ENCODE measurements at regions not wholly inside any gene's neighbourhood (a gene's known extent, or its start where the extent isn't known, plus 50 kb on each side); places are given as distances from the start of the nearest gene placed in this dataset.
"Not testable (repeated sequence)": the region's sequence is repeated elsewhere in the genome, so short reads cannot be mapped to it uniquely, and the experiment has no call there.

- H3K9me3 ChIP-seq (ENCODE audit: control insufficient read depth, low read length) = no peaks in the 10 kb centered on the region
- no peak overlapping the region for H3K27ac ChIP-seq (ENCODE audit: insufficient read depth, low read depth, low read length, poor library complexity, severe bottlenecking)
- H3K36me3 ChIP-seq (ENCODE audit: control insufficient read depth, insufficient read depth, low read length) = no peaks in the 10 kb centered on the region
- H3K4me3 ChIP-seq (ENCODE audit: insufficient read depth, low read depth, low read length) = no peak overlapping the region
- H3K4me1 ChIP-seq (ENCODE audit: control insufficient read depth, insufficient read depth, low read length) = no peaks in the 10 kb centered on the region
- H3K27me3 ChIP-seq (ENCODE audit: control insufficient read depth, insufficient read depth, low read length, poor library complexity, severe bottlenecking) = no peaks in the 10 kb centered on the region
- 92 to 100% methylated on average over 1 to 2 of the region's 2 CpGs for WGBS, 2 experiments
These were observed 391.0 kb downstream of the PTPRC start for GRCh38 chr1:199029855-199030254.

- H3K36me3 ChIP-seq (ENCODE audit: control insufficient read depth, insufficient read depth, low read length); H3K27ac ChIP-seq (ENCODE audit: insufficient read depth, low read depth, low read length, poor library complexity, severe bottlenecking); H3K9me3 ChIP-seq (ENCODE audit: control insufficient read depth, low read length); H3K4me1 ChIP-seq (ENCODE audit: control insufficient read depth, insufficient read depth, low read length); H3K4me3 ChIP-seq (ENCODE audit: insufficient read depth, low read depth, low read length); H3K27me3 ChIP-seq (ENCODE audit: control insufficient read depth, insufficient read depth, low read length, poor library complexity, severe bottlenecking): not testable (repeated sequence)
- 79 to 99% methylated on average over 2 of the region's 2 CpGs for WGBS, 2 experiments
These were observed 391.7 kb downstream of the PTPRC start for GRCh38 chr1:199030541-199030940.

DNA sequence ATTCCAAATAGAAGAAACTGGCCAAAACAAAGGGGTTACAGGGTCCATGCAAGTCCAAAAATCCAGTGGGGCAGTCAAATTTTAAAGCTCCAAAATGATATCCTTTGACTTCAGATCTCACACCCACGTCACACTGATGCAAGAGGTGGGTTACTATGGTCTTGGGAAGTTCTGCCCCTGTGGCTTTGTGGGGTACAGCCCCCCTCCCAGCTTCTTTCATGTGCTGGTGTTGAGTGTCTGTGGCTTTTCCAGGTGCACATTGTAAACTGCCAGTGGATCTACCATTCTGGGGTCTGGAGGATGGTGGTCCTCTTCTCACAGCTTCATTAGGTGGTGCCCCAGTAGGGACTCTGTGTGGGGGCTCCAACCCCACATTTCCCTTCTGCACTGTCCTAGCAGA, 392.3 kb downstream of the PTPRC start:
- H3K36me3 ChIP-seq (ENCODE audit: control insufficient read depth, insufficient read depth, low read length); H3K4me1 ChIP-seq (ENCODE audit: control insufficient read depth, insufficient read depth, low read length); H3K27ac ChIP-seq (ENCODE audit: insufficient read depth, low read depth, low read length, poor library complexity, severe bottlenecking); H3K4me3 ChIP-seq (ENCODE audit: insufficient read depth, low read depth, low read length); H3K9me3 ChIP-seq (ENCODE audit: control insufficient read depth, low read length); H3K27me3 ChIP-seq (ENCODE audit: control insufficient read depth, insufficient read depth, low read length, poor library complexity, severe bottlenecking): not testable (repeated sequence)
- WGBS, 2 experiments = 92% methylated on average over 1 of the region's 1 CpG

GRCh38 chr1:199032479-199032878, 393.6 kb downstream of the PTPRC start:
- WGBS, 2 experiments = 95 to 100% methylated on average over 2 to 3 of the region's 3 CpGs
- not testable (repeated sequence) for H3K4me3 ChIP-seq (ENCODE audit: insufficient read depth, low read depth, low read length); H3K27ac ChIP-seq (ENCODE audit: insufficient read depth, low read depth, low read length, poor library complexity, severe bottlenecking); H3K27me3 ChIP-seq (ENCODE audit: control insufficient read depth, insufficient read depth, low read length, poor library complexity, severe bottlenecking); H3K9me3 ChIP-seq (ENCODE audit: control insufficient read depth, low read length); H3K36me3 ChIP-seq (ENCODE audit: control insufficient read depth, insufficient read depth, low read length); H3K4me1 ChIP-seq (ENCODE audit: control insufficient read depth, insufficient read depth, low read length)

GRCh38 chr1:199033661-199034060, 394.8 kb downstream of the PTPRC start:
- H3K9me3 ChIP-seq (ENCODE audit: control insufficient read depth, low read length) = no peaks in the 10 kb centered on the region
- H3K4me1 ChIP-seq (ENCODE audit: control insufficient read depth, insufficient read depth, low read length) = no peaks in the 10 kb centered on the region
- H3K36me3 ChIP-seq (ENCODE audit: control insufficient read depth, insufficient read depth, low read length) = no peaks in the 10 kb centered on the region
- H3K27ac ChIP-seq (ENCODE audit: insufficient read depth, low read depth, low read length, poor library complexity, severe bottlenecking) = no peak overlapping the region
- no peaks in the 10 kb centered on the region for H3K27me3 ChIP-seq (ENCODE audit: control insufficient read depth, insufficient read depth, low read length, poor library complexity, severe bottlenecking)
- no peak overlapping the region for H3K4me3 ChIP-seq (ENCODE audit: insufficient read depth, low read depth, low read length)

DNA sequence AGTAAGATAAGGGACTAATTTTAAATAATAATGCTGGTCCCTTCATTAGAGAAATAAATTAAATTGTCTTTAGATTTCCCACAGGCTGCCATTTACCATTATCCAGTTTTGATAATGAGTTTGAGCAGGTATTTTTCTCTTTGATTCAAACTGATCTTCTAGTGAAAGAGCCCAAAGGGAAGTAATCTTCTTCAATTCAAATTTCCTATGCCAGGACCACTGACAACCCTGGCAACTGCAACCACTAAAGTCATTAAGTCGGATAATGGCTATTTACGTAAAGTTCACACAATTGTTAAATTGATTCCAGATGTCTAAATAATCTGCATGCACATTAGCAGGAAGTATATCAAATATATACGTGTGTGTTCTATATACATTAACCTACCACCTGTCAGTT, 399.3 kb downstream of the PTPRC start:
- Histone ChIP-seq H3K4me3 (ENCODE audit: insufficient read depth, low read depth, low read length) (no peak overlapping the region), H3K4me1 (ENCODE audit: control insufficient read depth, insufficient read depth, low read length) (no peaks in the 10 kb centered on the region), H3K27ac (ENCODE audit: insufficient read depth, low read depth, low read length, poor library complexity, severe bottlenecking) (no peak overlapping the region), H3K9me3 (ENCODE audit: control insufficient read depth, low read length) (no peaks in the 10 kb centered on the region), H3K36me3 (ENCODE audit: control insufficient read depth, insufficient read depth, low read length) (no peaks in the 10 kb centered on the region), H3K27me3 (ENCODE audit: control insufficient read depth, insufficient read depth, low read length, poor library complexity, severe bottlenecking) (no peaks in the 10 kb centered on the region)
- WGBS, 2 experiments = 93 to 97% methylated on average over 2 of the region's 3 CpGs

- Histone ChIP-seq H3K27ac (ENCODE audit: insufficient read depth, low read depth, low read length, poor library complexity, severe bottlenecking) (no peak overlapping the region), H3K27me3 (ENCODE audit: control insufficient read depth, insufficient read depth, low read length, poor library complexity, severe bottlenecking) (no peaks in the 10 kb centered on the region), H3K36me3 (ENCODE audit: control insufficient read depth, insufficient read depth, low read length) (no peaks in the 10 kb centered on the region), H3K9me3 (ENCODE audit: control insufficient read depth, low read length) (no peaks in the 10 kb centered on the region), H3K4me1 (ENCODE audit: control insufficient read depth, insufficient read depth, low read length) (no peaks in the 10 kb centered on the region), H3K4me3 (ENCODE audit: insufficient read depth, low read depth, low read length) (no peak overlapping the region)
- 100% methylated on average over 1 of the region's 1 CpG; no CpG with 5 or more reads in 1 of the 2 experiments for WGBS, 2 experiments
These were observed 401.5 kb downstream of the PTPRC start for GRCh38 chr1:199040076-199040905.

- Histone ChIP-seq H3K36me3 (ENCODE audit: control insufficient read depth, insufficient read depth, low read length) (no peaks in the 10 kb centered on the region), H3K27me3 (ENCODE audit: control insufficient read depth, insufficient read depth, low read length, poor library complexity, severe bottlenecking) (no peaks in the 10 kb centered on the region), H3K4me3 (ENCODE audit: insufficient read depth, low read depth, low read length) (no peak overlapping the region), H3K4me1 (ENCODE audit: control insufficient read depth, insufficient read depth, low read length) (no peaks in the 10 kb centered on the region), H3K9me3 (ENCODE audit: control insufficient read depth, low read length) (no peaks in the 10 kb centered on the region), H3K27ac (ENCODE audit: insufficient read depth, low read depth, low read length, poor library complexity, severe bottlenecking) (no peak overlapping the region)
- 58 to 73% methylated on average over 3 to 4 of the region's 4 CpGs for WGBS, 2 experiments
These were observed 402.5 kb downstream of the PTPRC start for GRCh38 chr1:199041173-199041914.

- no peaks in the 10 kb centered on the region for H3K36me3 ChIP-seq (ENCODE audit: control insufficient read depth, insufficient read depth, low read length)
- H3K27ac ChIP-seq (ENCODE audit: insufficient read depth, low read depth, low read length, poor library complexity, severe bottlenecking) = no peak overlapping the region
- WGBS, 2 experiments = no CpG with 5 or more reads among the region's 1 CpG
- no peak overlapping the region for H3K4me3 ChIP-seq (ENCODE audit: insufficient read depth, low read depth, low read length)
- H3K27me3 ChIP-seq (ENCODE audit: control insufficient read depth, insufficient read depth, low read length, poor library complexity, severe bottlenecking) = no peaks in the 10 kb centered on the region
- no peaks in the 10 kb centered on the region for H3K9me3 ChIP-seq (ENCODE audit: control insufficient read depth, low read length)
- no peaks in the 10 kb centered on the region for H3K4me1 ChIP-seq (ENCODE audit: control insufficient read depth, insufficient read depth, low read length)
These were observed 403.4 kb downstream of the PTPRC start for GRCh38 chr1:199042193-199042592.

DNA sequence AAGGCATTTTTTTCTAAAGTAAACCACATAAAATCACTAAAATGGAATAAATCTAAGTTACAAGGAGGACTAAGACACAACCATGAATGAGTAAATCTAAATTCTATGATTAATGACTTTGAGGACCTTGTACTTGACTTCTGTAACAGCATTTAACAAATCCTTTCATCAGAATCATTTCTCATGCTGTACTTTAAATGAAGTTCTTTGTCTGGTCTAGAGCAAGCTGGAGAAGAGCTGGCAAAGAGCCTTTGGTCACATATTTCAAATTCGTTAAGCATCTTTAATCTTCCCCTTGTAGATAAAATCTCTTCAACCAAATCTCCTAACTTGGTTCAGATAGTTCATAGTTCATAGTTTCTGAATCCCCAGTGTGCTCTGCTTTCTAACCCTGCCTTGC, 405.4 kb downstream of the PTPRC start:
- Histone ChIP-seq H3K9me3 (ENCODE audit: control insufficient read depth, low read length) (no peaks in the 10 kb centered on the region), H3K36me3 (ENCODE audit: control insufficient read depth, insufficient read depth, low read length) (no peaks in the 10 kb centered on the region), H3K27ac (ENCODE audit: insufficient read depth, low read depth, low read length, poor library complexity, severe bottlenecking) (no peak overlapping the region), H3K4me1 (ENCODE audit: control insufficient read depth, insufficient read depth, low read length) (no peaks in the 10 kb centered on the region), H3K27me3 (ENCODE audit: control insufficient read depth, insufficient read depth, low read length, poor library complexity, severe bottlenecking) (no peaks in the 10 kb centered on the region), H3K4me3 (ENCODE audit: insufficient read depth, low read depth, low read length) (no peak overlapping the region)
- 85 to 95% methylated on average over 1 of the region's 1 CpG for WGBS, 2 experiments

Measured in ectodermal cell (in vitro differentiated cells).